EH (cell line): ENCODE measurements at regions not wholly inside any gene's neighbourhood (a gene's known extent, or its start where the extent isn't known, plus 50 kb on each side); places are given as distances from the start of the nearest gene placed in this dataset.

Experiments
- DNase-seq: peaks from one replicate; pipeline ENCODE4 v3.0.0-alpha.2; 2015; ENCODE audit warnings: low read depth

- DNase-seq: no peak
These were observed 330.5 kb downstream of the BUD13 start for GRCh38 chr11:116442238-116442752.

- no peak for DNase-seq
These were observed 333.5 kb downstream of the BUD13 start for GRCh38 chr11:116439361-116439677.

DNA sequence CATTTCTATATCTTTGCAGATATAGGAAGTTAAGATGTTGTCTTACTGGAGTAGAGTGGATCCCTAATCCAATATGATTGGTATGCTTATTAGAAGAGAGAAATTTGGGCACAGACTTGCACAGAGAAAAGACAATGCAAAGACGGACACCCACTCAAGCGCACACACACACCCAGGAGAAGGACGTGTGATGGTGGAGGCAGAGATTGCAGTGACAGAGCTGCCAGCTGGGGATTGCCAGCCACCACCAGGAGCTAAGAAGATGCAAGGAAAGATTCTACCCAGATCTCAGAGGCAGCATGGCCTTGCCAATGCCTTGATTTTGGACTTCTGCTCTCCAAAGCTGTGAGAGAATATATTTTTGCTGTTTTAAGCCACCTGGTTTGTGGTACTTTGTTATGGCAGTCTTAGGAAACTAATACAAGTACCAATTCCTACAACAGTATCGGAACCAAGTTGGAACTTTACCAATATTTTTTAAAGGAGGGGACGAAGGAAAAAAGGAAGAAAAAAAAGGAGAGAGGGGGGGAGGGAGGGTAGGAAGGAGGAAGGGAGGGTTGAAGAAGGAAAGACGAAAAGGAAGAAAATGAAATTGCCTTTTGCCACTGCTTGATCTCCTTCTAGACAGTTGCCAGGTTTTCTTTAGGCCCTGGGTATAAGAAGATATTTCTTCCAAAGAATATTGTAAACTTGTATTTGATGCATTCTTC lies 334.0 kb downstream of the BUD13 start:
- no peak for DNase-seq

- DNase-seq: no peak
These were observed 337.8 kb downstream of the BUD13 start for GRCh38 chr11:116434986-116435385.

DNA sequence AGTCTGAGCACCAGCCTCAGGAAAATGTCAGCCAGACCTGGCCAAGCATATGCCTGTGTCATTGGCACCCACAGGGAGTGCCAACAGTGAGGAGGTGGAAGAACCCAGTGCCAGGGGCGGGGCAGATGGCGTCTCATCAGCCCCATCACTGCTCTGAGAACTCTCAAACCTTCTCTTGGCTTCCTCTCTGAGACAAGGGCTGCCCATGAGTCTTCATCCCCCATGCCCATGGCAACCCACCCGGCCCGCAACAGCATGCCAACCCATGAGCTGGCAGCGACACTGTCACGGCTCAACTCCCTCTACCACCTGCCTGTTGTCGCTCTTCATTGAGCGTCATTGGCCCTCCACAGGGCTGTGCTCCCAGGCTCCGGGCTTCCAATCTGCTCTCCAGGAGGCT lies 340.5 kb downstream of the BUD13 start:
- DNase-seq: no peak

- no peak for DNase-seq
These were observed 340.9 kb downstream of the BUD13 start for GRCh38 chr11:116431842-116432241.

DNA sequence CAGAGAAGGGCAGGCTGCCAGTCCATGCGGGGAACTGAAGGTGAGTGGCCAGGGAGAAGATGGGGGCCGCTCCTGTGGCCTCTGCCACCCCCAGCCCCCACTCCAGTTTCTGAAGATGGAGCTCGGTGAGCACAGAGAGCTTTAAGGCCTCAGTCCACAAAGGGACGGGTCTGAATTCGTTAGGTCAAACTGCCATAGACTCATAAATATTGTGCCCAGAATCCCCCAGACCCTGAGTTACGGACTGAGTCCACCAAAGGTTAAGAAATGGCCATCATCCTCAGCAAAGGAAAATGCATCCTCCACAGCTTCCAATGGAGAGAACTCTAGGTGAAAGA lies 344.2 kb downstream of the BUD13 start:
- DNase-seq: no peak

DNA sequence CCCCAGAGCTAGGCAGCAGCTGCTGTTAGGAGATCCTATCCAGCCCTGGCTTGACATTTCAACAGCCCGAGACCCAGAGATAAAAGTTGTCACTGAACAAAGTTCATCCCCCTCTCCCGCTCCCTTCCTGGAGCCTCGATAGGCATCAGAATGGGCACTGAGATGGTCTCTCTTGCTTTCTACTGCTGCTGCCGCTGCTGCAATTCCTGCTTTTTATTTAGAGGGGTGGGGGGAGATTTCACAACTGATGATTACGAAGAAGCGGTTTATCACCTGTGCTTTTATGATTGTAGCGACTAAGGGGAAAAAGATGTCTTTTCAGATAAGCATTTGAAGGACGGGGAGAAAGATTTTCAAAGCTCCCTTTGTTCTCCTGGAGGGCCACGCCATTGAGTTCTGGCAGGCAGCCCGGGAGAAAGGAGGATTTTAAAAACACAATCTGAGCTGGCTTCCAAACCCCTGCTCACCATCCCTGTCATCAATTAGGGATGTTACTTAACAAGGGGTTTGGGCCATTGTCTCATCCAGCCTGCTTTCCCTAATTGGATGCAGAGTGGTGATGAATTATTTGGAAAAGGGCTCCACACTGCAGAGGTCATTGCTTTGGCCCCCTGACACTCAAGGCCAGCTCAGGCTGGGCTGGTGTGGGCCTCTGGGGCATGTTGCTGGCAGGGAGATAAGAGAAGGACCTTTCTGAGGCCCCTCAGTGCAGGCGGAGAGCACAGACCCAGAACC lies 344.7 kb downstream of the BUD13 start:
- no peak for DNase-seq

- no peak for DNase-seq
These were observed 345.4 kb downstream of the BUD13 start for GRCh38 chr11:116427337-116427902.

DNA sequence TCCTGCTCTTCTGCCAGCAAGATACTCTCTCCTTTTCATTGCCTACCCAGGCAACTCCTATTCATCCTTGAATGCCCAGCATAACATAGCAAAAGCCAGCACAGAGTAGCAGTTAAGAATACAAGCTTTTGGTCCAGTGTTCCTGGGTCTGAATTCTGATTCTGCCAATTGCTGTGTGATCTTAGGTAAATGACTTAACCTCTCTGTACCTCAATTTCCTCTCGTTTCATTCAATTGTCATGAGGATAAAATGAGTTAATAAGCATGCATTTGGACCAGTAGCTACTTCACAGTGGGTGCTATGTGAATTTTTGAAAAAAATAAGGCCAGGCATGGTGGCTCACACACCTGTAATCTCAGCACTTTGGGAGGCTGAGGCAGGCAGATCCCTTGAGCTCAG lies 346.0 kb downstream of the BUD13 start:
- DNase-seq: no peak

DNA sequence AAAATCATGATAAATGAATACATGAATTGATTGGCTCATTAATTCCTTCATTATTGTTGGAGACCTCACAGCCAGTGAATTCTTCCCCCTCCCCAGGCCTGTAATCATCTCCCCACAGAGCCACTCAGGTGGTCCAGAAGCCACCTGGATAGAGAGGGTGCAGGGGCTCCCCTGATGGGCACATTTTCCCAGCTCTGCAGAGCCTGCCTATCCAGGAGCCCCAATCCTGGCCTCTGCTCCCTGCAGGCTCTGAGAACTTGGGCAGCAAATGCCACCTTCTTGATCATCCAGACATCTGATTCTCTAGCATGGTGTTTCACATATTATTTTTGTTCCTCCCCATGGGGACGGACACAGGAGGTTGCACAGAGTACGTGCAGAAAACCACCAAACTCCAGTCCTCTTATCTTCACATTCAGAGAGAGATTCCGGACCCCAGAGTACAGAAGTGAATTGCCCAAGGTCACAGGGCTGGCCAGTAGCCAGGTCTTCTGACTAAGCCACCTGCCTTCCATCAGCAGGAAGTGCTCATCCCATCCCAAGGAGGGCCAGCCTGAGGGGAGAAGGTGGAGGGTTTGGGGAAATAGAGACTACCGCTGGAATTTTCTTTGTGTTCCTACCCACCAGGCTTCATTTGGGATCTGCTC lies 348.0 kb downstream of the BUD13 start:
- no peak for DNase-seq

GRCh38 chr11:116422956-116423600 lies 349.7 kb downstream of the BUD13 start:
- no peak for DNase-seq

DNA sequence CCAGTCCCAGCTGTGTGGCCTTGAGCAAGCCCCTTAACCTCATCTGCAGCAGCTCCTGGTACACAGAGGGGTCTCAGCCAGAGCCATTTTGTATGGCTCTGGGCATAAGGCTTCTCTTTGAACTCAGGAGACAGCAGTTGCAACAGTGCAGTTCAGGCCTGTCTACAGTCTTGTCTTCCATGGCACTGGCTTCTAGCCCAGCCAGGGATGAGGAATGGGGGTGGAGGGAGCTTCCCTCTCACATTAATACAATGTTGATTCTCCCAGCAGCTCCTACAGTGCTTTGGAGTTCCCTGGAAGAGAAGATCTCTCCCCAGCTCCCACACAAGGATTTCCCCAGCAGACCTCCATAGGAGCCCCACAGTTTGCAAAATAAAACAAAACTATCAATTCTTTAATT lies 350.2 kb downstream of the BUD13 start:
- no peak for DNase-seq

DNA sequence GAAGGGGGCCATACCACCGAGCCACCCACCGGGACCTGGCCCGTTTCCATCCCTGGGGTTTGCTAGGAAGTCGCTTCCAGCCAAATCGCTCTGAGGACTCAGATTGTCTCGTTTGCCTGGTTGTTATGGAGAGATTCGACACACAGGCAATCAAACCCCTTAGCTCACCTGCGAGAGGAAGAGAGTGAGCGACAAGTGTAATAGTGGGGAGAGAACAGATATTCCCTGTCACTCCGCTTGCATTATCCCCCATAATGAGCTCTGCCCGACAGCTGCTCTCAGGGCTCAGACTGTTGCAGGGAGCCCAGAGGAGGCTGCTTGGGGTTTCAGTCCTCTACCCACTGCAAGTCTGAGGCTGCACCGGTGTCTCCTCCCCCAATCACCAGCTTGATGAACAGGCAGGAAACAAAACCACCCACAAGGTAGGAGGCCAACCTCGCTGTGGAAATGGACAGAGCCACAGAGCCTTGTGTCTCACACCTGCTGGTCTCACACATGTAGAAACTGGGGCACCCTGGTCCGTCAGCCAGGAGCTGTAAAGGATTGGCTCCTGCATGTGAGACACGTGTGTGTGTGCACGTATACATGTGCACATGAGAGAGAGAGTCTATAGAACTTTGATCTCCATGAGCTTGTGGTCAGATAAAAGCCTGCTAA lies 351.1 kb downstream of the BUD13 start:
- no peak for DNase-seq

DNA sequence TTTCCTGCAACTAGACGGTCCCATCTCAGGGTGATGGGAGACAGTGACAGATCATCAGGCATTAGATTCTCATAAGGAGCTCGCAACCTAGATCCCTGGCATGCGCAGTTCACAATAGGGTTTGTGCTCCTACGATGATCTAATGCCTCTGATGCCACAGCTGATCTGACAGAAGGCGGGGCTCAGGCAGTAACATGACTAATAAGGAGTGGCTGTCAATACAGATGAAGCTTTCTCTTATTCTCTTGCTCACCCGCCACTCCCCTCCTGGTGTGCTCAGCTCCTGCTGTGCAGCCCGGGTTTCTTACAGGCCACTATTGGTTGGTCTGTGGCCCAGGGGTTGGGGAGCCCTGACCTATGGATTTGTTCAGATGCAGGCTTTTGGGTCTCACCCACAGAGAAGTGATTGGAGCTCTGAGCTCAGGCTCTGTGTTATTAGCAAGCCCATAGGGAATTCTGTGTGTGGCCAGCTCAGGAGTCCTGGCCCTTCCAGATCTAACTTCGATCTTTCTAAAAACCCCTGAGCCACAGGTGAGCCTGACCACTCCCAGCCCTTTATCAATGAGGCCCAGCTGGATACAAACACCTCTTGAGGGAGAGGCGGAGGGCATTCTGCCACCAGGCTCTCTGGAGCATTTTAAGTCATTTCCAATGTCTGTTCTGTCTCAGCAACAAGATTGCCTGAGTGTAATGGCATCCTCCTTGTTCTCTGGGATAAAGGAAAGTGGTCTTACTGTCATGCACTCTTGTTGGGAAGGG lies 351.8 kb downstream of the BUD13 start:
- no peak for DNase-seq

DNA sequence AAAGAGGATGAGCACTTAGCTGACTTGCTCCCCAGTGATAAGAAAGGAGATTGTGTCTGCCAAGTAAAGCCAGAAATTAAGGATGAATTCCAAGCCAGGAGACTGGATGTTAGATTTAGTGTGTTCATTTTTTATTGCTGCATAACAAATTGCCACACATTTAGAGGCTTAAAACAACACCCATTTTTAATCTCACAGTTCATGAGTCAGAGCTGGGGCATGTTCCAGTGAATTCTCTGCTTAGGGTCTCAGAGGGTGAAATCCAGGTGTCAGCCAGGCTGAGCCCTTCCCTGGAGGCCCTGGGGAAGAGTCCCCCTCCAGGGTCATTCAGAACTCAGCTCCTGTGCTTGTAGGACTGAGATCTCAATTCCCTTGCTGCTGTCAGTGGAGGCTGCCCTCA lies 352.8 kb downstream of the BUD13 start:
- no peak for DNase-seq

DNA sequence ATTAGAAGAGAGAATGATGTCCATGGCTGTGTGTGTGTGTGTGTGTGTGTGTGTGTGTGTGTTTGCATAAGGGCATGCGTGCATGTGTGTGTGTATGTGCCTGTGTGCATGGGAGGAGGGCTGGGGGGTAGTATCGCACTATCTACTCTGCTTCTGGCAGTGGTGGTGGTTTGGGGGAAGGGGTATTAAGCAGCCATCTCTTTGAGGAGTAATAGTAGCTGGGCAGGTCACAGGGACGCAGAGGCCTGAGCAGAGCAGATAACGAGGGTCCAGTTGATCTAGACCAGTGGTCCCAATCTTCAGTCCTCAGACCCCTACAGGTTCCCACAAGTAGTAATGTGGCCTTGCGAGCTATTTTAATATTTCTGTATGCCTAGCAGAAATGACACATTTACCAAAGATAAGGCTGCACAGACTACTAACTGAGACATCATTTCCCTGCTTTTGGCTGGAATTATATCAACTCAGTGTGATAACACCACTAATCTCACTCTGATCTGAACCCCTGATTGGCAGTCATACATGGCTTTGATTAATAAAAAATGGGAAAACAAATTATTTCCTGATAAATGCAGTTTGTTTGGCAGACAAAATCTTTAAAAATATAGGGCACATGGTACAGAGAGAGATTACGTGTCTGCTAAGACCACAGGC lies 354.3 kb downstream of the BUD13 start:
- DNase-seq: no peak

DNA sequence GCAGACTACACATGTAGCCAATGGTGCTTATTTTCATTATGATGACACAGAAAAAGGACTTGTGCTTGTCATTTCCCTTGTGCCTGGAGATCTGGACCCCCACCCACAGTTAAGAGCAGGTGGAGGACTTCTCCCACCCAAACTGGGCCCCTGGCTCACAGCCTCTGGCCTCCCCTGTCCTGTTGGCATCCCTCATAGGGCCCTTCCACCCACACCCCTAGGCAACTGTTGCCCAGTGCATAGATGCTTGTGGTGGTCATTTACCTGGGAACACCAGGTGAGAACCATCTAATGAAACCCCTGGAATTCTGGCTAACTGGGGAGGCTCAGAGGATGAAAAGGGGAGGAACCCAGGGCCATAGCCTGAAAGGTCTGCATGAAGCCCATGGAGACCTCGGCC lies 355.9 kb downstream of the BUD13 start:
- DNase-seq: no peak

GRCh38 chr11:116415095-116415494 lies 357.7 kb downstream of the BUD13 start:
- no peak for DNase-seq

DNA sequence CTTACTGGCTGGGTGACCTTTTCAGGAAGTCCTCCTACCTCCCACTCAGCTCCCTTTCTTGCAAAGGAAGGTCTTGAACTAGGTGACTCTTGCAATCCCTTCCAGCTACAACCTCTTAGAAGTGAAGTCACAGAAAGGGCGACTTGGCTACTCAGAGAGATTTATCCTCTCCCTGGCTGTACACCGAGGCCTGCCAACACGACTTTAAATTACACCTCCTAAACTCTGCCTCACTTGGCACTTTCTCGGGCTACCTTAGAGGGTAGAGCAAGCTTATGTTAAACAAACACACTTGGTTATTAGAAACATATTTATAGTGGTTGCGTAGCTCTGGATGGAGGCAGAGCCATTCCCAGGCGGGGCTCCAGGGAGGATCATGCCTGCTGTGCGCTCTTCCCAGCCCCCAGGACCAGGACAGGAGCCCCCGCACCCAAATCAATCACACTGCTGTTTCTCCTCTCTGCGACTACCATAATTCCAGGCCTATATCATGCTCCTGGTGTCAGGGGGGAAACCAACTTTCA lies 358.4 kb downstream of the BUD13 start:
- no peak for DNase-seq
